NCI-H146 treated with DMSO at 0.1 percent for 48 hours (cell line): ENCODE measurements at regions not wholly inside any gene's neighbourhood (a gene's known extent, or its start where the extent isn't known, plus 50 kb on each side); places are given as distances from the start of the nearest gene placed in this dataset.

Experiments
- DNase-seq: peaks from one replicate; lab custom pipeline; 2025; ENCODE audit not compliant: unreplicated experiment; lab: John Stamatoyannopoulos, UW

DNA sequence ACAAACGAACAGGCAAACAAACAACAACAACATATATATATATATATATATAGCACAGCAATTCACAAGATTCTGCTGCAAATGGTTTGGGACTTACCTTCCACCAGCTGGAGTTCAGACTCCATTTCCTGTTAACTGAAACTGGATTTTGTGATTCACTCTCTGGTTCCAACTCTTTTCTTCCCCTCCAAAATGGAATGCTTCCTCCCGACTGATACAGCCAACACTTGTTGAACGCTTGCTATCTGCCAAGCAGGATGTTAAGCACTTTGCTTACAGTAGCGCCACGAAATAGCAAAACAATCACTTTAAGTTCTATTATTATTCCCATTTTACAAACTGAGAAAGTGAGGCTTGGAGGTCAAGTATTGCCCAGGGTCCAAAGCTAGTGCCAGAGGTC, 116.0 kb upstream of the TMEM132C start:
- no peak for DNase-seq

DNA sequence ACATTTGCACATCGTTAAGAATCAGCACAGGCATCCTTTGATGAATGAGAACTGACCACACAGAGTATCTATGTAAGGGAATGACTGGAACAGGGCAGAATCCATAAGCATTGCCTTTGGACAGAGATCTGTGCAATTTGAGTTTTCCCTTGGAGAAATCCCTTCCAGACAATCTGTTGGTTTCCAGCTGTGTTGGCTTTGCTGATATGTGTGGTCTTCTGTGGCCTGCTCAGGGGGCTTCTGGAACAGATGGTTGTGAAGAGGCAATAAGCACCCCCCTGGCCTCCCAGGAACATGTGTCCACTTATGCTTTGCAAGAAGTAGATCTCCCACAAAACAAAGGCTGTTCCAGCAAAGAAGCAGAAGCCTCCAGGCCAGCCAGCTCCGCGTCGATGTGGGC, 111.4 kb upstream of the TMEM132C start:
- no peak for DNase-seq

DNA sequence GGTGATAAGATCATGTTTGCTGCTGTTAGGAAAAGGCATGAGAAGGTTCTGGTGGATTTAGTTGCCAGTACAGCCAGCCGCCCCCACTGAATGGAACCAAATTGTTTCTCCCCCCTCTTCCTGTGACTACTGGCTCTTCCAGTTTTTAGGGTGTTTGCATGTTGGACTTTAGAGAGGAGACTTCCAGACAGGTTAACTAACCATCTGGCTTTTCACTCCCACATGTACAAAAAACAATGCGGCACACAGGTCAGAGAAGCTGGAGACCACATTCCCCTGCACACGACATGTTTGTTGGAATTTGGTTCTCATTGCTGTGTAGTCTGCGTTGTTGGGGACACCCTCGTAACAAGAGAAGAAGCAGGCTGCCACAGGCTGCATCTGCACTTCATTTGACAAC, 103.9 kb upstream of the TMEM132C start:
- DNase-seq = no peak

DNA sequence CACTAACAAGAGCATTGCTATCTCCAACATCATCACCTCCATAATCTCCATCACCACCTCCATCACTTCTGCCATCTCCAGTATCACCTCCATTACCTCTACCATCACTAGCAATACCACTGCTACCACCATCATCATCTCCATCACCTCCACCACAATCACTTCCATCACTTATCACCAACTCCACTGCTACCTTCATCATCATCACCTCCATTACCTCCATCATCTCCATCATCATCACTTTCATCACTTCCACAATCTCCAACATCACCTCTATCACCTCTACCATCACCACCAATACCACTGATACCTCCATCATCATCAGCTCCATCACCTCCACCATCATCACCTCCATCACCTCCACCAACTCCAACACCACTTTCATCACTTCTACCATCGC, 102.4 kb upstream of the TMEM132C start:
- DNase-seq = no peak

DNA sequence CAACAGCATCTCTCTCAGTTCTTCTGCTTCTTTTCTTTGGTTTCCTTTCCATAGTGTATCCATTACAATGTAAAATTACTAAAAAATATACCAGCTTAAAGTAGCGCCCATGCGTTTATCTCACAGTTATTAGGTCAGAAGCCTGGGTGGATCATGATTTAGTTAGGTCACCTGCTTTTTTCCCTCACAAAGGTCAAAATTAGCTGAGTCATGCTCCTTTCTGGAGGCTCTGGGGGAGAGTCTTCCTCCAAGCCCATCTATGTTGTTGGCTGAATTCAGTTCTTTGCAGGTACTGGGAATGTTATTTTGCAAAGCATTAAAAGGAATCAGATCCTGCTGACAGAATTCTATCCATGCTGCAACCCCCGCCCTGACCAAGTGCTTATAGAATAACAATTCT, 101.6 kb upstream of the TMEM132C start:
- no peak for DNase-seq

DNA sequence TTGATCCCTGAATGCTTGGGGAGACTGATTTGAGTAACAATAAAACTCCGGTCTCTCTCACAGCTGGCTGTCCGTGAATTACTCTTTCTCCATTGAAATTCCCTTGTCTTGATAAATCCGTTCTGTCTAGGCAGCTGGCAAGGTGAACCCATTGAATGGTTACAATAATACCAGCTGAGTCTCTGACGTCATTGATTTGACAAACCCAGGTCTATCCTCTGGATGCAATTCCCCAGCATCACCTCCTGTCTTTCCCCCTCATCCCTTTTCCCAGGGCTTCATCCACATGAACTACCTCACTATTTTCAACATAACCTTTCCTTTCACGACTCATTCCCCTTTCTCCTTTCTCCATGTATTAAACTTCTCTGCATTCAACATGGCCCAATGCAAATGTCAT, 98.7 kb upstream of the TMEM132C start:
- DNase-seq = no peak

DNA sequence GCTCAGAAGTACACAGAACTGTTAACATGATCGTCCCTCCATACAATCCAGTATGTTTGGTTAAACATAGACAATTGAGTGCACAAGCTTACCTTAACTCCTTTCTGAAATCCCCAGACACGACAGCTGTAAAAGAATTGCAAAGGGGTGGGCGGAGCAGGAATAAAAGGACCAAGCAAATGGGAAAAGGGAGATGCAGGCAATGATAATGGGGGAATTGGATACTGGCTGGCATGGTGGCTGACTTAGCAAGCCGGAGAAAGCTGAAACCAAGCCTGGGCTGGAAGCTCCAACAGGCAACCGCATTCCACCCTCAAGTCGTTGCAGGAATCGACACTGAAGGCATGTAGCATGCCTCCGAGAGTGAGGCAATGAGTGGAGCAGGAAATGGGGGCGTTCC, 96.8 kb upstream of the TMEM132C start:
- no peak for DNase-seq

DNA sequence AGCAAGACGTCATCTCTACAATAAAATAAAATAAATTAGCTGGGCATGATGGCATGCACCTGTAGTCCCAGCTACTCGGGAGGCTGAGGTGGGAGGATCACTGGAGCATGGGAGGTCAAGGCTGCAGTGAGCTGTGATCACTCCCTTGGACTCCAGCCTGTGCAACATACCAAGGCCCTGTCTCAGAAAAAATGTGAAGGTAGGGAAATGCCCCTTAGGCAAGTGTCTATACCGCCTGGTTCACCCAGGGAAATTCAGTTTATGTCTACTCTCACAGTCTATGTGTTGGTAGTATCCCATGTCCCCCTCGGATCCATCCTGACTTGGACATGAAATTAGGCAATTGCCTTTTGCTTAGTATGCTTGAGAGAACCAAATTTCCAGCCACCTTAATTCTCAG, 88.4 kb upstream of the TMEM132C start:
- DNase-seq = no peak

DNA sequence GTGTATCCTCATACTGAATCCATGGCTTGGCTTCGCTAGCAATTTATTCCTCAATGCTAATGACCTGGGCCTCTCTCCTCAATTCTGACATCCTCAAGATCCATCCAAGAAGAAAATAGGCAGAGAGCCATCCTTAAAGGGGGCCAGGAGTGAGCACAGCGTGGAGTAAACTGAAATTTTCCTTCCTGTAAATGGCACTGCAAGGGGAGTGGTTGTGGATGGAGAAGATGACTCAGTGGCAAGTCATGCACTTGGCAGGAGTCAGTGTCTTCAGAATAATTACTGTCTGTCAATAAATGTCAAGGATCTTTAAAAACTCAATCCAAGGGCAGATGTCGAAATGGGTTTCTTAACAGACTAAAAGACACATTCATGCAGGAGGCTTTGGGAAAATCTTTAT, 88.0 kb upstream of the TMEM132C start:
- no peak for DNase-seq

DNA sequence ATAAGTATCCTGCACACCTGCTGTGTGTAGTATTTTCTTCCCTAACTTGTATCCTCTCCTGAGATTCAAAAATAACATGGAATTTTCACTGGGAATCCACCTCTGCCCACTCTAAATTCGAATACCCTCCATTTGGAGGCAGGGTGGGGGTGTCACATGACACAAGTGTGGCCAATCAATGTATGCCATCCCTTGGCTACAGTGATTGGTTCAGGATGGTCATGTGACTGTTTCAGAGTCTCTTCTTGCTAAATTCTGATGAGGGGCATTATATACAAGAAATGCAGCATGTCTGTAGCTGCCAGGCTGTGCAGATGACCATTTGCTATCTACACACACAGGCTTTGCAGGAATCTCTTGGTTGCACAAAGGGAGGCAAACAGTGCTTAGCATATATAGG, 86.8 kb upstream of the TMEM132C start:
- no peak for DNase-seq

DNA sequence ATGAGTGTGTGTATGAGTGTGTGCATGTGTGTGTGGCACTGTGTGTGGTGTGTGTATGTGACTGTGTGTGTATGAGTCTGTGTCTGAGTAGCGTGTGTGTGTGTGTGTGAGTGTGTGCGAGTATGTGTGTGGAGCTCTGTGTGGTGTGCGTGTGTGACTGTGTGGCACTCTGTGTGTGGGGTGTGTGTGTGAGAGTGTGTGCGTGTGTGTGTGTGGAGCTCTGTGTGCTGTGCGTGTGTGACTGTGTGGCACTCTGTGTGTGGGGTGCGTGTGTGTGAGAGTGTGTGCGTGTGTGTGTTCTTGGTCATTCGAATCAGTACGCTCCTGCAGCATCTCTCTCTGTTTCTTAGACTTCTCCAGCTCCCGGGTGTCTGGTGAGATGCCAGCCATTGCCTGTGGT, 76.9 kb upstream of the TMEM132C start:
- DNase-seq = no peak

DNA sequence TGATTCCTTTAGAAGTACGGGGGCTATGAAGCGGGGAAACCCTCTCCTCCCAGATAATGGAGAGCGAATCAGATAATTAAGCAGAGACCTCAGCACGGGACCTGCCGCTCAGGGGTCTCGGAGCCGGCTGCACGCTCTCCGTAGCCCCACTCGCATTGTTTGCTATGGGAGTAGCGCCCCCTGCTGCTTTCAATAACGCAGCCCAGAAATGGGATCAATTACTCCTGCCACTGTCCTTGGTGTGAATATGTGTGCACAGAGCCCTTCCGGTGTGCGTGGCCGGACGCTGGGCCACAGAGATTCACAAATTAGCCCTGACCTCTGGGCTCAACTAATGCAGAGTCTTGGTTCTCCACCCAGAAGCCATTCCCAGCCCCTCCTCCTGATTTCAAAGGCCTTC, 76.4 kb upstream of the TMEM132C start:
- no peak for DNase-seq

DNA sequence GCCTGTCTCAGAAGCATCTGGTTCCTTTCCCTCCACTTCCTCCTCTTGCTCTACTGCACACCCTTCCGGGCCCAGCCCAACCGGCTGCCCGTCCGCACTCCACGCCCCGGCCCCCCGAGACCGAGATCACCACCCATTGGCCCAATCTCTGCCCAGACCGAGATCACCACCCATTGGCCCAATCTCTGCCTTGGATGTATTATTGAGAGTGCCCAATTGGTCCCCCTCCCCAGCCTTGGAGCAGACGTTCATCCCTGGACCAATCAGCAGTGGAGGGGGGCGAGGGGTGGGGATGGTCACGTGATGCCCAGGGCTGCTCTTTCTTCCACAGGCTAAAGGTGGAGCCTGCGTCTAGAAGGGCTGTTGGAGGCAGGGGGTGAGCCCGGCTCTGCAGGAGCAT, 75.6 kb upstream of the TMEM132C start:
- no peak for DNase-seq

DNA sequence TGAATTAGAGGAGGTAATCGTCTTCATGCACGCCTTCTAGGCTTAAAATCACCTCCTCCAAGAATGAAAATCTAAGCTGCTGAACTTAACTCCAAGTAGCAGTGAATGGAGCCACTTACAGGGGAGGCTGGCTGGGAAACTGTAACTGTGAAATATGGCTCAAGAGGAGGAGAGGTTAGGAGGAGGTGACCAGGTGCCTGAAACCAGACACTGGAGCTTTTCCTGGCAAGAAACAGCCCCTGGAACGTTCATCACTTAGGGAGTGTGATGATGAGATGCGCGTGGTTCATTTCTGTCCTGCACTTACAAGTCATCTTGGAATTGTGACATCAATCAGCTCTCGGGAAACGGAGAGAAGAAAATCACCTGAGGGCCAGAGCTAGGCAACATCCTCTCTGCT, 62.3 kb upstream of the TMEM132C start:
- no peak for DNase-seq

DNA sequence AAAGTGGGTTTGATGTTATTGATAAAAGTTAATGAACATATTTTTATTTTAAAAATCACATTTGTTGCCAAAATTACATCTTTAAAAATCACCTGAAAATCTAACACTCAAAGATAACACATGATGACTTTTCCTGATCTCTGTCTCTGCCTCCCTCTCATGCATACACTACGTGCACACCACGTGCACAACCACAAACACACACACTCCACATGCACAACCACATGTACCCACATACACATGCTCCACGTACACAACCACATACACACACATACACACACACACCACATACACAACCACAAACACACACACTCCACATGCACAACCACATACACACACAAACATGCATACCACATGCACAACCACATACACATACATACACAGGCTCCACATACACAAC, 61.8 kb upstream of the TMEM132C start:
- no peak for DNase-seq

DNA sequence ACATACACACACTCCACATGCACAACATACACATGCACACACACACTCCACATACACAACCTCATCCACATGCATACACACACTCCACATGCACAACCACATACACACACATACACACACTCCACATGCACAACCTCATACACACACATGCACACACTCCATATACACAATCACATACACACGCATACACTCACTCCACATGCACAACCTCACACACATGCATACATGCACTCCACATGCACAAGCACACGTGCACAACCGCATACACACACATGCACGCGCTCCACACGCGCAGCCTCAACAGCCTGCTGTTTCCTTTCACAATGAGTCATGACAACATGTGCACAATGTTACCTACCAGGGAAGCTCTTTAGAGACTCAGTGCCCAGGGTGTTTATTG, 61.2 kb upstream of the TMEM132C start:
- DNase-seq = no peak
